ENCODE measurements at regions not wholly inside any gene's neighbourhood (a gene's known extent, or its start where the extent isn't known, plus 50 kb on each side); places are given as distances from the start of the nearest gene placed in this dataset.

DNA sequence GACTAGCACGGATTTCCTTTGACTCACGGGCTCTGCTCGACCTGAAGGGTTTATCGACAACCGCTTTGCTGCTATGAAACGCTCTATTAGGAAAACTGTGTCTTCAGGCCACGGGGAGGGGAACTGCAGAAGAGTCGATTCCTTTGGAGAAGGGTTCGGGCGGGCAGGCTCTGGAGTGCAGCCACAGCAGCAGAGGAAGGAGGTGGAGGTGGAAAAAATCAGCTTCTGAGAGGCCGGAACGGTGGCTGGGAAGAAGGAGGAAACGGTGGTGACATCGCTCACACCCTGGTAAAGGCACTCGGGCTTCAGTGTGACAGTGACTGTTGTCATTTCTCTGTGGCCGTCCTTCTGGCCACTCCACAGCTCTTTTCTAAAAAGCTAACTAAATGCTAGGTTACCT, 64.6 kb upstream of the MGMT start:
- Histone ChIP-seq H3K9ac (ENCODE audit: low read length) (no peak overlapping the region), H4K20me1 (ENCODE audit: insufficient read depth, low read length) (no peaks in the 10 kb centered on the region), H3K4me2 (ENCODE audit: low read length) (no peak overlapping the region), H3K27ac (ENCODE audit: low read depth, low read length, poor library complexity, severe bottlenecking) (no peak overlapping the region), H3K36me3 (ENCODE audit: insufficient read depth, low read length) (no peaks in the 10 kb centered on the region), H3F3A (ENCODE audit: insufficient read depth, low read length) (no peaks in the 10 kb centered on the region), H3K9me2 (ENCODE audit: low read depth, low read length) (no peaks in the 10 kb centered on the region), H3K27me3 (ENCODE audit: insufficient read depth, low read length) (no peaks in the 10 kb centered on the region; the same call in 1 of the 2 replicates), H3K79me2 (ENCODE audit: insufficient read depth, low read length) (no peaks in the 10 kb centered on the region), H3K4me1 (ENCODE audit: insufficient read depth, low read length, severe bottlenecking) (no peaks in the 10 kb centered on the region), H3K9me3 (ENCODE audit: low read length) (no peaks in the 10 kb centered on the region), H3K4me3 (ENCODE audit: low read depth, low read length, poor library complexity, severe bottlenecking) (no peak overlapping the region), H2AFZ (ENCODE audit: low read length) (no peak overlapping the region)
- TF ChIP-seq, protein P1, sequence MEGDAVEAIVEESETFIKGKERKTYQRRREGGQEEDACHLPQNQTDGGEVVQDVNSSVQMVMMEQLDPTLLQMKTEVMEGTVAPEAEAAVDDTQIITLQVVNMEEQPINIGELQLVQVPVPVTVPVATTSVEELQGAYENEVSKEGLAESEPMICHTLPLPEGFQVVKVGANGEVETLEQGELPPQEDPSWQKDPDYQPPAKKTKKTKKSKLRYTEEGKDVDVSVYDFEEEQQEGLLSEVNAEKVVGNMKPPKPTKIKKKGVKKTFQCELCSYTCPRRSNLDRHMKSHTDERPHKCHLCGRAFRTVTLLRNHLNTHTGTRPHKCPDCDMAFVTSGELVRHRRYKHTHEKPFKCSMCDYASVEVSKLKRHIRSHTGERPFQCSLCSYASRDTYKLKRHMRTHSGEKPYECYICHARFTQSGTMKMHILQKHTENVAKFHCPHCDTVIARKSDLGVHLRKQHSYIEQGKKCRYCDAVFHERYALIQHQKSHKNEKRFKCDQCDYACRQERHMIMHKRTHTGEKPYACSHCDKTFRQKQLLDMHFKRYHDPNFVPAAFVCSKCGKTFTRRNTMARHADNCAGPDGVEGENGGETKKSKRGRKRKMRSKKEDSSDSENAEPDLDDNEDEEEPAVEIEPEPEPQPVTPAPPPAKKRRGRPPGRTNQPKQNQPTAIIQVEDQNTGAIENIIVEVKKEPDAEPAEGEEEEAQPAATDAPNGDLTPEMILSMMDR (IDR thresholded peaks at IDR 0.05; ENCODE audit: low read length), result no peak
- no peak for TF ChIP-seq EZH2 (IDR thresholded peaks at IDR 0.05; ENCODE audit: borderline replicate concordance, low read length)

DNA sequence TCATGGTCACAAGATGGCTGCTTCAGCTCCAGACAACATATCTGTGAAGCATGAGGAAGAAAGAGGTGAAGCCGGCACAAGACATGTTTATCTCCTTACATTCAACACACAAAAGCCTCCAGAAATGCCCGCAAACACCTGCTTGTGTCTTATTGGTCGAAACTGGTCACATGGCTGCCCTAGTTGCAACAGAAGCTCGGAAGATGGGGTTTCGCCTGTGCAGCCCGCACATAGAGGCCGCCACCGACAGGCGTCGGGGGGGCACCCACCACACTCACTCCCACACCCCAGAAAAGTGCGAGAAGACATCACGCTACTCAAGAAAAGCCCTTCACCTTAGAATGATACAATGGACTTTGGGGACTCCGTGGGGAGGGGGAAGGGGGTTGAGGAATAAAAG, 63.0 kb upstream of the MGMT start:
- H3K27me3 ChIP-seq (ENCODE audit: insufficient read depth, low read length), result no peaks in the 10 kb centered on the region; the same call in 1 of the 2 replicates
- H3K79me2 ChIP-seq (ENCODE audit: insufficient read depth, low read length), result no peaks in the 10 kb centered on the region
- H3K4me2 ChIP-seq (ENCODE audit: low read length), result no peak overlapping the region
- TF ChIP-seq, protein P1 (IDR thresholded peaks at IDR 0.05; ENCODE audit: low read length), result no peak
- no peak for TF ChIP-seq EZH2 (IDR thresholded peaks at IDR 0.05; ENCODE audit: borderline replicate concordance, low read length)
- no peak overlapping the region for H2AFZ ChIP-seq (ENCODE audit: low read length)
- no peak overlapping the region for H3K27ac ChIP-seq (ENCODE audit: low read depth, low read length, poor library complexity, severe bottlenecking)
- no peaks in the 10 kb centered on the region for H3K9me3 ChIP-seq (ENCODE audit: low read length)
- H3K9me2 ChIP-seq (ENCODE audit: low read depth, low read length), result no peaks in the 10 kb centered on the region
- no peaks in the 10 kb centered on the region for H3K36me3 ChIP-seq (ENCODE audit: insufficient read depth, low read length)
- no peak overlapping the region for H3K9ac ChIP-seq (ENCODE audit: low read length)
- H3K4me3 ChIP-seq (ENCODE audit: low read depth, low read length, poor library complexity, severe bottlenecking), result no peak overlapping the region
- H3K4me1 ChIP-seq (ENCODE audit: insufficient read depth, low read length, severe bottlenecking), result no peaks in the 10 kb centered on the region
- H3F3A ChIP-seq (ENCODE audit: insufficient read depth, low read length), result no peaks in the 10 kb centered on the region
- no peaks in the 10 kb centered on the region for H4K20me1 ChIP-seq (ENCODE audit: insufficient read depth, low read length)

DNA sequence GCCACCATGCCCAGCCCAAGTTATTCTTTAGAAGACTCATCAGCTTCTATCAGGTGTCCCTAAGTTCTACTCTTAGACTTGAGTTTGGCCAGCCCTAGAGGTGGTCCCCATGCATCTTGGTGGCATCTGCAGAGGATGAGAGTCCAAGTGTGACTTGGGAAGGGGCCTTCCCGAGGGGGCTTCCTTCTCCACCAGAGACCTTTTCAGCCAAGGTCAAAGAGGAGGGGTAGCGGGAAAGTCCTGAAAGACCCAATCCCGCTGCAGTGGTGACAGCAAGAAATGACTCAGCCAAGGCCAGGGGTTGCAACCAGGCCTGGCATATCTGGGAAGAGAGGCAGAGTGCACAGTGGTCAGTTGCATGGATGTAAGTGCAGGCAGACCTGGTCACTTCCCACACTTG, 61.7 kb upstream of the MGMT start:
- Histone ChIP-seq H2AFZ (ENCODE audit: low read length) (no peak overlapping the region), H3K4me3 (ENCODE audit: low read depth, low read length, poor library complexity, severe bottlenecking) (no peak overlapping the region), H3K4me1 (ENCODE audit: insufficient read depth, low read length, severe bottlenecking) (no peaks in the 10 kb centered on the region), H3K9me3 (ENCODE audit: low read length) (no peaks in the 10 kb centered on the region), H3K9ac (ENCODE audit: low read length) (no peak overlapping the region), H3K4me2 (ENCODE audit: low read length) (no peak overlapping the region), H3K9me2 (ENCODE audit: low read depth, low read length) (no peaks in the 10 kb centered on the region), H3K79me2 (ENCODE audit: insufficient read depth, low read length) (no peaks in the 10 kb centered on the region), H4K20me1 (ENCODE audit: insufficient read depth, low read length) (no peaks in the 10 kb centered on the region), H3K27me3 (ENCODE audit: insufficient read depth, low read length) (peaks cover 4% of the 10 kb centered on the region; the same call in 1 of the 2 replicates), H3K36me3 (ENCODE audit: insufficient read depth, low read length) (no peaks in the 10 kb centered on the region), H3F3A (ENCODE audit: insufficient read depth, low read length) (no peaks in the 10 kb centered on the region), H3K27ac (ENCODE audit: low read depth, low read length, poor library complexity, severe bottlenecking) (no peak overlapping the region)
- TF ChIP-seq EZH2 (IDR thresholded peaks at IDR 0.05; ENCODE audit: borderline replicate concordance, low read length), result no peak
- TF ChIP-seq, protein P1 (IDR thresholded peaks at IDR 0.05; ENCODE audit: low read length), result no peak
